LoVo (cell line): ENCODE measurements at regions not wholly inside any gene's neighbourhood (a gene's known extent, or its start where the extent isn't known, plus 50 kb on each side); places are given as distances from the start of the nearest gene placed in this dataset.

Experiments
- DNase-seq: peaks from one replicate; pipeline ENCODE4 v3.0.0-alpha.2; 2016; ENCODE audit warnings: low spot score

GRCh38 chr1:78360584-78360983, 130.2 kb upstream of the PTGFR start:
- DNase-seq: no peak

GRCh38 chr1:78367700-78368099, 123.1 kb upstream of the PTGFR start:
- no peak for DNase-seq

GRCh38 chr1:78369546-78369945, 121.2 kb upstream of the PTGFR start:
- DNase-seq: no peak

- no peak for DNase-seq
Measured at GRCh38 chr1:78370356-78370755, 120.4 kb upstream of the PTGFR start.

GRCh38 chr1:78370779-78371482, 119.8 kb upstream of the PTGFR start:
- DNase-seq: no peak

- DNase-seq: no peak
Measured at GRCh38 chr1:78373676-78374075, 117.1 kb upstream of the PTGFR start.

GRCh38 chr1:78375996-78376395, 114.8 kb upstream of the PTGFR start:
- no peak for DNase-seq

- DNase-seq: no peak
Measured at GRCh38 chr1:78377356-78377928, 113.3 kb upstream of the PTGFR start.

- no peak for DNase-seq
Measured at GRCh38 chr1:78383923-78384322, 106.9 kb upstream of the PTGFR start.

- DNase-seq: no peak
Measured at GRCh38 chr1:78385744-78386462, 104.9 kb upstream of the PTGFR start.

- DNase-seq: no peak
Measured at GRCh38 chr1:78387201-78387600, 103.6 kb upstream of the PTGFR start.

- no peak for DNase-seq
Measured at GRCh38 chr1:78387871-78388270, 102.9 kb upstream of the PTGFR start.

- no peak for DNase-seq
Measured at GRCh38 chr1:78388275-78388674, 102.5 kb upstream of the PTGFR start.

- no peak for DNase-seq
Measured at GRCh38 chr1:78401148-78401547, 89.6 kb upstream of the PTGFR start.

- no peak for DNase-seq
Measured at GRCh38 chr1:78408192-78408591, 82.6 kb upstream of the PTGFR start.

- DNase-seq: no peak
Measured at GRCh38 chr1:78408810-78409209, 82.0 kb upstream of the PTGFR start.

GRCh38 chr1:78410643-78411042, 80.1 kb upstream of the PTGFR start:
- DNase-seq: no peak

GRCh38 chr1:78411707-78412106, 79.1 kb upstream of the PTGFR start:
- no peak for DNase-seq

GRCh38 chr1:78415165-78415564, 75.6 kb upstream of the PTGFR start:
- no peak for DNase-seq

GRCh38 chr1:78419309-78419708, 71.5 kb upstream of the PTGFR start:
- DNase-seq: no peak

GRCh38 chr1:78420181-78420580, 70.6 kb upstream of the PTGFR start:
- DNase-seq: no peak

- DNase-seq: no peak
Measured at GRCh38 chr1:78420688-78421087, 70.1 kb upstream of the PTGFR start.

GRCh38 chr1:78424720-78425119, 66.1 kb upstream of the PTGFR start:
- no peak for DNase-seq
